NT2/D1 (cell line): ENCODE measurements at regions not wholly inside any gene's neighbourhood (a gene's known extent, or its start where the extent isn't known, plus 50 kb on each side); places are given as distances from the start of the nearest gene placed in this dataset.
"Not testable (repeated sequence)": the region's sequence is repeated elsewhere in the genome, so short reads cannot be mapped to it uniquely, and the experiment has no call there.

Source experiments
- DNase-seq: peaks from one replicate; pipeline ENCODE4 v3.0.0-alpha.2; 2011; ENCODE audit warnings: low read depth, low spot score
- H3K27me3 ChIP-seq: 2 replicates; pipeline ENCODE4 v1.6.0; 2011; ENCODE audit warnings: mild to moderate bottlenecking; ENCODE audit not compliant: insufficient read length, insufficient read depth
- H3K36me3 ChIP-seq: 2 replicates; pipeline ENCODE4 v1.6.1; 2011; ENCODE audit warnings: mild to moderate bottlenecking, low read length, mixed read lengths; ENCODE audit not compliant: insufficient read depth, insufficient read length
- H3K4me1 ChIP-seq: 2 replicates; pipeline ENCODE4 v1.5.1; 2011; ENCODE audit not compliant: insufficient read depth, insufficient read length
- H3K4me3 ChIP-seq: 2 replicates; pipeline ENCODE4 v1.5.1; 2011; ENCODE audit warnings: low read depth; ENCODE audit not compliant: insufficient read length
- H3K9ac ChIP-seq: 2 replicates; pipeline ENCODE4 v1.6.0; 2011; ENCODE audit warnings: low read depth; ENCODE audit not compliant: insufficient read length
- H3K9me3 ChIP-seq: 2 replicates; pipeline ENCODE4 v1.5.1; 2011; ENCODE audit warnings: mild to moderate bottlenecking, low read length; ENCODE audit not compliant: insufficient read depth
- SUZ12 ChIP-seq: IDR thresholded peaks from 2 replicates; pipeline ENCODE4 v1.6.1; 2011; ENCODE audit not compliant: insufficient read length, insufficient read depth; ENCODE audit errors: extremely low read depth
- YY1 ChIP-seq: IDR thresholded peaks from 2 replicates; pipeline ENCODE4 v1.6.1; 2011; ENCODE audit not compliant: insufficient read length, insufficient read depth
- ZNF274 ChIP-seq: IDR thresholded peaks from 2 replicates; pipeline ENCODE4 v1.6.1; 2011; ENCODE audit warnings: mild to moderate bottlenecking, low read depth, low read length

GRCh38 chr1:69082312-69082711 is 485.4 kb upstream of the LRRC7 start:
- no peak overlapping the region for H3K4me3 ChIP-seq
- TF ChIP-seq SUZ12 (no peak), ZNF274 (no peak), YY1 (no peak)
- H3K4me1 ChIP-seq, result no peaks in the 10 kb centered on the region
- no peak overlapping the region for H3K9ac ChIP-seq
- DNase-seq, result no peak
- no peaks in the 10 kb centered on the region for H3K36me3 ChIP-seq
- H3K9me3 ChIP-seq, result no peaks in the 10 kb centered on the region
- no peaks in the 10 kb centered on the region for H3K27me3 ChIP-seq

DNA sequence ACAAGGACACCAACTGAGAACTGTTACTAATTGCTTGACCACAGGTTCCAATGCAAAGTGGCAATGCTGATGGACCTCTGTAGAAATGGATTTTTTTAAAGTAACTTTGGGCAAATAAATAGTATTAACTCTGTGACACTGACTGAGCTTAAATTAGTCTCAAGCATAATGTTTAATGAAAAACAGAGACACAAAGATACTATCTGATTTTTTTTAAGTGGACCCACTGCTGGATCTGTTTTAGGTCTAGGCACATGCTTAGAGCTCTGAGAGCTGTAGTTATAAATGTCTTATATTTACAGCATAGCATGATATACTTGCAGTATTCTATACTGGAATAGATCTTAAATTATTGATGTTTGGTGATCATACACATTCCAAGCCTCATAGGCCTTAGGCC is 481.6 kb upstream of the LRRC7 start:
- DNase-seq, result no peak
- Histone ChIP-seq H3K36me3 (no peaks in the 10 kb centered on the region), H3K4me1 (no peaks in the 10 kb centered on the region), H3K27me3 (no peaks in the 10 kb centered on the region), H3K9ac (no peak overlapping the region), H3K4me3 (no peak overlapping the region), H3K9me3 (peaks cover 14% of the 10 kb centered on the region; the same call in 1 of the 2 replicates)
- no peak for TF ChIP-seq SUZ12
- TF ChIP-seq ZNF274, result no peak
- no peak for TF ChIP-seq YY1

DNA sequence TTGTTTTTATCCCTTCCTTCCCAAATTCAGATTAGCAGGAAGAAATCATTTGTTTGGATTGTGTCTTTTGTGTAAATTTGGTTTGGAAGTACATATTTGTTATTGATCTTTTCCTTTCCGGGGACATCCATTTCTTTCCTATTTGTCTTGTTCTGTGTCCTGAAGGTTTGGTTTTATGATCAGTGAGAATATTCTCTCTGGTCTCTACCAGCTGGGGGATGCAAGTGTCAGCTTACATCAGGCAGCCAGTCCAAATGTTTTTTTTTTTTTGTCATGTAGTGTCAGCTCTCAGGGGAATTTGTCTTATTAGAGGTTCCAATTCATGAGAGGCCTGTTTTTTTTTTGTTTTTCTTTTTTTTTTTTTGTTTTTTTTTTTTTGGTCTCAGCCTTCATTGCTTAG is 479.2 kb upstream of the LRRC7 start:
- H3K9ac ChIP-seq, result no peak overlapping the region
- no peaks in the 10 kb centered on the region for H3K4me1 ChIP-seq
- no peak for DNase-seq
- no peaks in the 10 kb centered on the region for H3K27me3 ChIP-seq
- no peak for TF ChIP-seq SUZ12
- TF ChIP-seq YY1, result no peak
- no peak for TF ChIP-seq ZNF274
- no peaks in the 10 kb centered on the region for H3K36me3 ChIP-seq
- H3K9me3 ChIP-seq, result peaks cover 14% of the 10 kb centered on the region; the same call in 1 of the 2 replicates
- no peak overlapping the region for H3K4me3 ChIP-seq

DNA sequence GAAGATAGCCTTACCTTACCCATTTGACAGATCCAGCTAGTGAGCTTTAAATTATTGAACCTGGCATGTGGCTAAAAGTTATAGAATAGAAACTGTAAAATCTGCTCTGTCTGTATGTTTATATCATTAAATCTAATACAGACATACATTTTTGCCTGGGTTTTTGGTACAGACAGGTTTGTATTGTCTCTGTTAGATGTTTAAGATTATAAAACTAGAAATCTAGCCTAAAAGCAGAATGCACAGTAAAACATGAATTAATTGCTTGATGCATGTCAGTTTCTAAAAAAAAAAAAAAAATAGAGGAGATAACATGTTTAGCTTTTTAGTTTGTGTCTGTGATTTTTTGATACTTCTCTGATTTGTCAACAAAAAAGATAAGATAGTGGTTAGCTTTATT is 477.6 kb upstream of the LRRC7 start:
- Histone ChIP-seq H3K9me3 (peaks cover 14% of the 10 kb centered on the region; the same call in 1 of the 2 replicates), H3K4me3 (no peak overlapping the region), H3K4me1 (no peaks in the 10 kb centered on the region), H3K36me3 (no peaks in the 10 kb centered on the region), H3K9ac (no peak overlapping the region), H3K27me3 (no peaks in the 10 kb centered on the region)
- no peak for DNase-seq
- TF ChIP-seq YY1 (no peak), ZNF274 (no peak), SUZ12 (no peak)

DNA sequence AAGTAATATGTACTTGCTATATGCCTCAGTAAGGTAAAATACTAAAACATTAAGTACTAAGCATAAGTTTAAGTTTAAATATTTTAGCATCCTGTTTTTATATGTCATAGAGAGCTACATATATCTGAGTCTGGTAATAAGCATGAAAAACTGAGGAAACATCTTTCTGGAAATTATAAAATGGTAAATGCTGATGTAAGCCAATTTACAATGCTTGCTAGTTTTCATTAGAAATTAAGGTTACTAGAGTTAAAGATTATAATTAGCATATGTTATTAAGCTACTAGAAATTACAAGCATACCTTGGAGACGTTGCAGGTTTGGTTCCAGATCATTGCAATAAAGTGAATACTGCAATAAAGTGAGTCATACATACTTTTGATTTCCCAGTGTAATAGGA is 477.0 kb upstream of the LRRC7 start:
- H3K4me3 ChIP-seq, result no peak overlapping the region
- no peaks in the 10 kb centered on the region for H3K4me1 ChIP-seq
- H3K27me3 ChIP-seq, result no peaks in the 10 kb centered on the region
- H3K9ac ChIP-seq, result no peak overlapping the region
- H3K9me3 ChIP-seq, result peaks cover 14% of the 10 kb centered on the region; the same call in 1 of the 2 replicates
- H3K36me3 ChIP-seq, result no peaks in the 10 kb centered on the region
- TF ChIP-seq YY1 (no peak), ZNF274 (no peak), SUZ12 (no peak)
- no peak for DNase-seq

DNA sequence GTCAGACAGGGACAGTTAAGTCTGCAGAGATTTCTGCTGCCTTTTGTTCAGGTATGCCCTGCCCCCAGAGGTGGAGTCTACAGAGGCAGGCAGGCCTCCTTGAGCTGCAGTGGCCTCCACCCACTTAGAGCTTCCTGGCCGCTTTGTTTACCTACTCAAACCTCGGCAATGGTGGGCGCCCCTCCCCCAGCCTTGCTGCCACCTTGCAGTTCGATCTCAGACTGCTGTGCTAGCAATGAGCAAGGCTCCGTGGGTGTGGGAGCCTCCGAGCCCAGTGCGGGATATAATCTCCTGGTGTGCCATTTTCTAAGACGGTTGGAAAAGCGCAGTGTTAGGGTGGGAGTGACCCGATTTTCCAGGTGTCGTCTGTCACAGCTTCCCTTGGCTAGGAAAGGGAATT is 465.7 kb upstream of the LRRC7 start:
- not testable (repeated sequence) for H3K9ac ChIP-seq, H3K36me3 ChIP-seq, H3K27me3 ChIP-seq, H3K4me3 ChIP-seq, H3K4me1 ChIP-seq, DNase-seq
- peaks cover 21% of the 10 kb centered on the region for H3K9me3 ChIP-seq

DNA sequence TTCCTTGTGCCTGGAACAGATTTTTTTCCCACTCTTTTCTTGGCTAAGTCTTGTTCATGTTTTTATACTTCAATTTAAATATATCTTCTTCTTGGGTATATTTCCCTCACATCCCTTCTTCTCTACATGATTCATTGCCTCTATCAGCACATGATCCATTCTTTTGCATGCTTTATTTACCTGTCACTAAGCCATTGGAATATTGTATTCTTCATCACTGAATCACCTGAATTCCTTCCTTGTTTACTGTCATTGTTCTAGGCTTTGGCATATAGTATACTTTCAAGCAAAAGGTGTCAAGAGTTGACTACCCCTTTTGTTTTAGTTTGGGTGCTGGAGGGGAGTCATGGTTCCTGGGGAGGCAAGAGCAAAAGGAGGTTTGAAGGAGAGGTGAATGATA is 464.5 kb upstream of the LRRC7 start:
- H3K4me3 ChIP-seq, result no peak overlapping the region
- no peaks in the 10 kb centered on the region for H3K27me3 ChIP-seq
- no peak for TF ChIP-seq SUZ12
- no peak for TF ChIP-seq YY1
- no peak for TF ChIP-seq ZNF274
- H3K36me3 ChIP-seq, result no peaks in the 10 kb centered on the region
- no peaks in the 10 kb centered on the region for H3K4me1 ChIP-seq
- DNase-seq, result no peak
- H3K9ac ChIP-seq, result no peak overlapping the region
- peaks cover 21% of the 10 kb centered on the region for H3K9me3 ChIP-seq
